ENCODE measurements at regions not wholly inside any gene's neighbourhood (a gene's known extent, or its start where the extent isn't known, plus 50 kb on each side); places are given as distances from the start of the nearest gene placed in this dataset.

DNA sequence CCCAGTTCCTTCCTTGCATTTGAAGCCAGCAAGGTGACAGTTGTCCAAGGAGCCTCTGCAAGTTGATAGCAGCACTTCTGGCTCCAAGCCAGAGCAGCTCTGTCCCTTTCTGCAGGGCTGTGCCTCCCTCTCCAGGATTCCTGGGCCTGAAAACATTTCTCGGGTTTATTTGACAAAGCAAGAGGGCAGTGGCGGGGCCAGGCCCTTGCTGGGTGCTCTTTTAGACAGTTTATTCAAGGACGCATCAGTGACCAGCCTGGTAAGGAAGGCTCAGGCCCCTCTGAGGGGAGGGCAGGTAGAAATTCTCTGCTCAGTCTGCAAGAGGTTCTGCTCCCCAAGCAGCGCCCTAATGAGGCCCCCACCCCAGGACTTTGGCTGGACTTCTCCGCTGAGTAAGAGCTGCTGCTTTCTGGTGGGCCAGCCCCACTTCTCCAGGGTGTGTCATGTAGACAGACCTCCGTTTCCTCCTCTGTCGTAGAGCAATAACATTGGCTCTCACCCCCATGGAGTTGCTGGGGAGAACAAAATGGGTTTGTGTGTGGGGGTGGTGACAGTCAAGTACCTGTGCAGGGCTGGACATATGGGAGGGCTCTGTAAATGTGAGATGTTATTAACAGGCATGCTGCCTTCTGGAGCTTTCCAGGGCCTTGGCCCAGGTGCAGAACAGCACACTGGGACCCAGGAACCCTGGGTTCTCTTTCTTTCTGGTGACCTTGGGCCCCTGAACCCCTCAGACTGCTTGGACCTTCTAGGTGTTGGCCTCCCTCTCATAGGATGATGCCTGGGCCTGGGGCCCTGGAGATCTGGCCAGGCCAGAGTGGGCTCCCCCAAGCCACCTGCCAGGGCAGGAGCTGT, 146.2 kb upstream of the TLE3 start:
- Histone ChIP-seq H3K9me3 (ENCODE audit: control insufficient read depth in 1 of 2, insufficient read depth in 1 of 2, low read depth in 1 of 2, low read length in 2 of 2) (no peaks in the 10 kb centered on the region), H3K27me3 (ENCODE audit: insufficient read depth, low read length) (no peaks in the 10 kb centered on the region), H2AFZ (ENCODE audit: low read depth, low read length, poor library complexity, severe bottlenecking) (no peak overlapping the region), H3K9ac (ENCODE audit: low read length) (no peak overlapping the region), H3K79me2 (ENCODE audit: insufficient read depth, low read length) (no peaks in the 10 kb centered on the region), H3K27ac (ENCODE audit: low read depth, low read length) (no peak overlapping the region), H3K4me3 (replicated peaks in 1 of 2; ENCODE audit: low read depth in 1 of 2, low read length in 2 of 2) (no peak overlapping the region), H3K4me1 (ENCODE audit: control insufficient read depth in 1 of 2, insufficient read depth in 2 of 2, low read length in 2 of 2) (peaks cover 14 to 41% of the 10 kb centered on the region in 2 experiments), H4K20me1 (ENCODE audit: insufficient read depth) (no peaks in the 10 kb centered on the region), H3K4me2 (ENCODE audit: low read length) (no peak overlapping the region), H3K36me3 (ENCODE audit: control insufficient read depth in 1 of 2, insufficient read depth in 2 of 2, low read length in 2 of 2) (no peaks in the 10 kb centered on the region), H3K9me2 (ENCODE audit: insufficient read depth) (no peaks in the 10 kb centered on the region)
- POLR2A ChIA-PET, result no interaction called here
- BruUV-seq (replicated peaks), result no TSS peak
- DNase-seq (ENCODE audit: low read depth, low spot score) (no peak), ATAC-seq (no peak)
- RAD21 ChIA-PET (ENCODE audit: low non-redundant PET in 1 of 2, low total read pairs in 2 of 2, uncharacterized antibody in 2 of 2, unreplicated experiment in 2 of 2), result no interaction called here
- intact Hi-C loops (cut with micrococcal nuclease), result no loop called here
- CTCF ChIA-PET, result no interaction called here
- TF ChIP-seq JUND (IDR thresholded peaks at IDR 0.05) (no peak), CTCF (IDR thresholded peaks at IDR 0.05 in 2 of 3, conservative IDR thresholded peaks at IDR 0.05 in 1 of 3; ENCODE audit: borderline replicate concordance in 1 of 3, insufficient read depth in 1 of 3, low read depth in 2 of 3, low read length in 2 of 3) (no peak), SP1 (IDR thresholded peaks at IDR 0.05; ENCODE audit: low read depth) (no peak), FOSL1 (IDR thresholded peaks at IDR 0.05; ENCODE audit: low read depth) (no peak), EZH2 (IDR thresholded peaks at IDR 0.05) (no peak), SIN3A (IDR thresholded peaks at IDR 0.05; ENCODE audit: low read depth) (no peak), YY1 (IDR thresholded peaks at IDR 0.05; ENCODE audit: extremely low read depth, insufficient replicate concordance, low read depth, low read length) (no peak), RAD21 (IDR thresholded peaks at IDR 0.05; ENCODE audit: low read depth) (no peak), EGR1 (IDR thresholded peaks at IDR 0.05; ENCODE audit: low read depth) (no peak), ELF1 (IDR thresholded peaks at IDR 0.05; ENCODE audit: borderline replicate concordance, low read depth) (no peak)
- TF ChIP-seq, protein P1, sequence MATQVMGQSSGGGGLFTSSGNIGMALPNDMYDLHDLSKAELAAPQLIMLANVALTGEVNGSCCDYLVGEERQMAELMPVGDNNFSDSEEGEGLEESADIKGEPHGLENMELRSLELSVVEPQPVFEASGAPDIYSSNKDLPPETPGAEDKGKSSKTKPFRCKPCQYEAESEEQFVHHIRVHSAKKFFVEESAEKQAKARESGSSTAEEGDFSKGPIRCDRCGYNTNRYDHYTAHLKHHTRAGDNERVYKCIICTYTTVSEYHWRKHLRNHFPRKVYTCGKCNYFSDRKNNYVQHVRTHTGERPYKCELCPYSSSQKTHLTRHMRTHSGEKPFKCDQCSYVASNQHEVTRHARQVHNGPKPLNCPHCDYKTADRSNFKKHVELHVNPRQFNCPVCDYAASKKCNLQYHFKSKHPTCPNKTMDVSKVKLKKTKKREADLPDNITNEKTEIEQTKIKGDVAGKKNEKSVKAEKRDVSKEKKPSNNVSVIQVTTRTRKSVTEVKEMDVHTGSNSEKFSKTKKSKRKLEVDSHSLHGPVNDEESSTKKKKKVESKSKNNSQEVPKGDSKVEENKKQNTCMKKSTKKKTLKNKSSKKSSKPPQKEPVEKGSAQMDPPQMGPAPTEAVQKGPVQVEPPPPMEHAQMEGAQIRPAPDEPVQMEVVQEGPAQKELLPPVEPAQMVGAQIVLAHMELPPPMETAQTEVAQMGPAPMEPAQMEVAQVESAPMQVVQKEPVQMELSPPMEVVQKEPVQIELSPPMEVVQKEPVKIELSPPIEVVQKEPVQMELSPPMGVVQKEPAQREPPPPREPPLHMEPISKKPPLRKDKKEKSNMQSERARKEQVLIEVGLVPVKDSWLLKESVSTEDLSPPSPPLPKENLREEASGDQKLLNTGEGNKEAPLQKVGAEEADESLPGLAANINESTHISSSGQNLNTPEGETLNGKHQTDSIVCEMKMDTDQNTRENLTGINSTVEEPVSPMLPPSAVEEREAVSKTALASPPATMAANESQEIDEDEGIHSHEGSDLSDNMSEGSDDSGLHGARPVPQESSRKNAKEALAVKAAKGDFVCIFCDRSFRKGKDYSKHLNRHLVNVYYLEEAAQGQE (IDR thresholded peaks at IDR 0.05; ENCODE audit: low read depth), result no peak
